Fibroblast of gingiva (primary cell): ENCODE measurements at regions not wholly inside any gene's neighbourhood (a gene's known extent, or its start where the extent isn't known, plus 50 kb on each side); places are given as distances from the start of the nearest gene placed in this dataset.

Experiments
- DNase-seq: peaks from one replicate; pipeline ENCODE4 v3.0.0-alpha.2; 2011; ENCODE audit warnings: low read depth

DNA sequence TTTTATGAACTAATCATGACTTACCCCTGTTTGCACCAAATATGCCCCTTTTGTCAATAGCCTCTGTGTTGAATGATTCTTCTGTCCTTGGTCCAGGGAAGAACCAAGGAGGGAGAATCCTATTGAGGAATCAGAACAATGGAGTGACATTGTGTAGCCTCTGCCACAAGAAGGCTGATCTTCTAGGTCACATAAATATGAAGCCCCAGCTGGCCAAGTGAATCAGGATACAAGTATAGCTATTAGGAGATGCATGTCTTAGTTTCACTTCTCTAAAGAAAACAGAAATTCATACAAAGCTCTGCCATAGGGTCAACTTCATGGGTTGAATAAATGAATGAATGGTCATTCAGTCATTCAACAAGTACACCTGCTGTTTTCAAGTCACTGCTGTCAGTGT is 118.2 kb upstream of the BLID start:
- DNase-seq: no peak

GRCh38 chr11:122232985-122233384 is 117.0 kb upstream of the BLID start:
- no peak for DNase-seq

GRCh38 chr11:122230385-122230755 is 114.4 kb upstream of the BLID start:
- DNase-seq: peak; percentile 29

GRCh38 chr11:122229481-122230384 is 113.7 kb upstream of the BLID start:
- DNase-seq: no peak

- no peak for DNase-seq
Measured at GRCh38 chr11:122229078-122229477, 113.1 kb upstream of the BLID start.

DNA sequence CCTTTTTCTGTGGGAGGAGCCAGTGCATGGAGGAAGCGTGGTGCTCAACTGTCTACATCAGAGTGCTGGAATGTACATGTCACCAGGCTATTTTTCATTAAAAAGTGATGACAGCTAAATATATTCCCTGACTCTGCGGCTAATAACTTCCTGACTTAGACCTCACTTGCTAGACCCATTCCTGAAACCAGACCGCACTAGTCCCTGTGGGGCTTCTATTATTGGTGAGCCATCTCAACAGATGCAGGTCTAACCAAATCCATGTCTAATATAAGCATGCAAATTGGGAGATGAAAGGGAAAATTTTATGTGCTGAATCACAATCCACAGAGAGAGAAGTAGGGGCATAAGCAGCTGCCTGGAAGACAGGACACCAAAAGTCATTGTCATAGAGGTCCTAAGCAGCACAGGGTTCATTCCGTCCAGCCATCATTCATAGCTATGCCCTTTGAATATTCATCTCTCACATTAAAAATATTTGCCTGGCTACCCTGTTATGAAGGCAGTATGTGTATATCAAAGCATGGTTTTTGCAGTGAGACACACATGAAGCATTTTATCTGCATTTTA is 110.9 kb upstream of the BLID start:
- DNase-seq: no peak

- DNase-seq: no peak
Measured at GRCh38 chr11:122224867-122225266, 108.9 kb upstream of the BLID start.

DNA sequence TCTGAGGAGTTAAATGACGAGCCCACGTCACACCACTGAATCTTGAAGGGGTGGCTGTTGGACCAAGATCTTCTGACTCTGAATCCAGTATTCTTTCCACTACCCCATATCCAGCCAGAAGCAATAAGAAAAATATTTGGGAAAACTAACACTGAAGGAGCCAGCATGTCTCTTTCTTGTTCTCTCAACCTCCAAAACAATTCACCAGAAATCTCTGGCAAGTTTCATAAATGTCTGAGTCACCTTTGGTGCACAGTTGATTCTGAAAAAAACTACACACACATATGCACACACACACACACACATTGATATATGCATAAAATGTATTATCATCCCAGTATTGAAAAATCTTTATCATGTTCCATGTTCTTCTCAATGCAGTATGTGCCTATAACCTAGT is 104.3 kb upstream of the BLID start:
- DNase-seq: no peak

DNA sequence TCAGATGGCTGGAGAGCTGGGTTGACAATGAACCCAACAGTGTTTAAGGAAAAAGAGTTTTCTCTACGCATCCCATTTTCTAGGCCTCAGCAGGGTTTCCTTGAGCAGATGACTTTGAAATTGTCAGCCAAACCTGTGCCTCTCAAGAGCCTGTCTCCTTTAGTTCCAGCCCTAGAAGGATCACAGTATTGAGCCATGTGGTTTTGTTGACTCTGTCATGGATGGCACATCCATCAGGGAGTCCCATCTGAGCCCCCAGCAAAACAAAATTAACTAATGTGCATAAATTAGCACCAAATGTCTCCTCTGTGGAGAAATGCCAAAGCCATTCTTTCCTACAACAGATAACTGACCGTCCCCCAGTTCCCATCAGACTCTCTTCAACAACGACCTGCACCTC is 103.8 kb upstream of the BLID start:
- DNase-seq: no peak

- peak; percentile 95 for DNase-seq
Measured at GRCh38 chr11:122215244-122215992, 99.4 kb upstream of the BLID start.

DNA sequence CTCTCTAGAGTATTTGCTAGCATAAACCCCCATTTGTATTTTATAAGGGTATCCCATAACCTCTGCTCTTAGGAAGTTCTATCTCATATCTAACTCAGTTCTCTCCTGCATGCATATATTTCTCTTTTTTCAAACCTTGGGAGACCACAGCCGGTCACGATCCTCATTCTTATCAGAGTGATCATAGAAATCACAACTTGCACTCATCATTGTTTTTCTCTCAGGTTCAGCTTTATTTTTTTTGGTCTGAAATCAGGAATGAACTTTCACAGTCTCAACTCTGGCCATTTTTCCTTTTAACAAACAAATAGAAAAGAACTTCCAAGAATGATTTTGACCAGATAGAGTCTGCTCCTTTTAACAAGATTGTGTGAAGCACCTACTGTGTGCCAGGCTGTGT is 98.6 kb upstream of the BLID start:
- no peak for DNase-seq

GRCh38 chr11:122214080-122214479 is 98.1 kb upstream of the BLID start:
- no peak for DNase-seq

DNA sequence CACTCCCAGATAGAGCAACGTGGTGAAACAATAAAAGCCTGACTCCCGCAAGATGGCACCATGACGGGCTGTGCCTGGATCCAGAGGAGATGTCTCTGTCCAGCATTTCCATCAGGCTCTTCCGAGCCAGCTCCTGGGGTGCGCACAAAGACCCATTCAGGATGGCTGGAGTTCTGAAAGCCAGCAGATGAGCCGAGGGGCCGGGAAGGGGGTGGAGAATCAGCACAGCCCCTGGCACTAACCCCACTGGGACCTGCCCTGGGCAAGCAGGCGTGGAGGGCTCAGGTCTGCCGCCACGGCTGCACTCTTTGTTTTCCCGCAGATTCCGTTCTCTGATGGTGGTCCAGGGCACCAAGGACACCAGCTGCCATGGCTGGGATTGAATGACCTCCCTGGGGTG is 97.2 kb upstream of the BLID start:
- no peak for DNase-seq

GRCh38 chr11:122210367-122210997 is 94.5 kb upstream of the BLID start:
- DNase-seq: no peak

DNA sequence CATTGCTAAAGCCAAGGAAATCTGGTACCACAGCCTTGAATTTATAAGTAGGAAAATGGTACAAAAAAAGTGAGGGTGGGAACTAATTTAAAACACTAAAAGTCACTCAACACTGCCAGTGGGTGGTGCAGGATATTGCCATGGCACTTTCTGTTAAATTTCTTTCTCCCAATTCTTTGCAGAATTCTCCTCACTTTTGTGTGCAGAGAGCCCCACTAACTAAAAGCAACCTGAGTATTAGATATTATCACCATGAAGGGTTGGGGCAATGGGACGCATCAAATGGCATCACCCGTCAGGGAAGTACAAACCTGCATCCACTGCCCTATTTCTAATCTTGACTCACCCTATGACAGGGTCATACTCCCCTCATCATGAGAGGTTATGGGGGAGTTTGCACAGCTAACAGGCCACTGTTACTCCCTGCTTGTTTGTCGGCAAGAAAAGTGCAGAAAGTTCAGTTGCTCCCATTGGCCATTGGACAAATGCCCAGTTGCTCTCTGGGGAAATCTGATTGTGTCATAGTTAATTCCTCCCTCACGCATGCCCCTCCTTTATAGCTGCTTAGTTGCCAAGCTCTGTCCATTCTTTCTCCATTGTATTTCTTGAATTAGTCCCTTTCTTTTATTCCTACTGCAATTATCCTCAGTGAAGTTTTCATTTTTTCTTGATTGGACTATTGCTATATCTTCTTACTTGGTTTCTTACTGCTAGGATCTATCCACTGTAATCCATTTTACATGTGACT is 93.8 kb upstream of the BLID start:
- DNase-seq: peak; percentile 84

- peak; percentile 98 for DNase-seq
Measured at GRCh38 chr11:122207921-122208764, 92.1 kb upstream of the BLID start.

DNA sequence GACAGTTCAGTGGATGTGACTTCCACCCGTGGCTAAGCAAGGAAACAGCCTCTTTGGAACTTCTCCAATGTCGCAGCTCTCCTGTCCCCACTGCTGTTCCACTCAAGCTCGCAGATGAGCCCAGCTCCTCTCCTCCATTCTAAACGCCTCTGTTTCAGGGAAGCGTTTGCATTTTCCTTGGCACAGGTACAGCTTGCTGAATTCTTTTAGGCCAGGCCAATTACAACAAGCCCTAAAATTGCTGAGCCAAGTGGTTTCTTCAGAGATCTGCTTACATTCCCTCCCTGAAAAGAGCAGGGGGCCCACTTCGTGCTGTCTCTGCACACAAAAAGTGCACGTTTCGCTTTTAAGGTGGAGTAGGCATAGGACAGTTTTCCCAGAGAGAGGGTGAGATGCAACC is 91.5 kb upstream of the BLID start:
- DNase-seq: peak; percentile 92

DNA sequence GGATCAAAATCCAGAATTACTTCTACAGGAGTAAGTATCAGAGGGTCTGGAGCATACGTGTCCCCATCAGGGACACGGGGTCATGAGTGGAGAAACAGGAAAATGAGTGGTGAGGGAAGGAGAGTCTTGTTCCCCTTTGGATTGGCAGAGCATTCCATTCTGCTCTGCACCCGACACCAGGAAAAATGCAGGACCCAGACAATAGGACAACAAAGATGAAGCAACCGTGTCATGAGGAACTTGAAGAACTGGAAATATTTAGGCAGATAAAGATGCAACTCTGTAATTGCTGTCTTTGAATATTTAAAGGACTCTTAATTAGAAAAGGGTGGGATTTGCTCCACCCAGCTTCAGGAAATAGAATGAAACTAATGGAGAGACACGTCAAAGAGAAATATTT is 89.0 kb upstream of the BLID start:
- DNase-seq: peak; percentile 66

GRCh38 chr11:122204206-122204605 is 88.2 kb upstream of the BLID start:
- DNase-seq: no peak

DNA sequence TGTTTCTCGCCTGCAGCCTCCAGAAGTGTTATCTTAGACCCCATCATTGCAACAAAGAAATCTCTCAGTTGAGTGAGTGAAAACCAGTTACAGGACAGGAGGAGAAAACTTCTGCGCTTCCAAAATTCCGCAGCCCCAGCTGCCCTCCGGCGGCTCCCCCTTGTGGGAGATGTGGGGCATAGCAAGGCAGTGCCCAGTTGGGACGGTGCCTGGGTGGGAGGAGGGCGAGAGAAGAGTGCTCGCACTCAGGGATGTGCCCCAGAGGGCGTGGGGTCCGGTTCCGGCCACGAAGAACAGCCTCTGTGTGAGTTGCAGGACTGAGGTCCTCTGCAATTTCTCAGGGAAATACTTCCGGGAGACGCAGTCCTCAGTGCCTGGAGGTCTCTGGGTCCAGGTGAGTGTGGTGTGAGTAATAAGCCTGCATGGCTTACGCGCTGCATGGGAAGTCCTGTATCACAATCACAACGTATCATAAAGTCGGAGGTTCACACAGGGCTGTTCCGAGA is 87.0 kb upstream of the BLID start:
- peak; percentile 72 for DNase-seq
